K562 (cell line): ENCODE measurements at regions not wholly inside any gene's neighbourhood (a gene's known extent, or its start where the extent isn't known, plus 50 kb on each side); places are given as distances from the start of the nearest gene placed in this dataset.

ENCODE experiments used
- ATAC-seq: fragments of 200-7000 bp; cut with Tn5 transposase; 3 replicates; pipeline ENCODE4 v1.9.1; 2020; ENCODE audit warnings: moderate library complexity
- BruUV-seq: library from RNA; stranded (reverse); fragments of 400-500 nt; replicated peaks from 2 replicates; lab custom pipeline; 2021; lab: Mats Ljungman, UMichigan
- CTCF ChIA-PET: fragments of 300-600 bp; formaldehyde crosslinking; extraction: SDS; loops from one replicate; lab custom pipeline; 2021; ENCODE audit warnings: low intra/inter-chr PET ratio; lab: Yijun Ruan, JAX
- POLR2A ChIA-PET: fragments of 300-600, 350-650 bp; sonication (Branson Sonifier 250); formaldehyde crosslinking; extraction: SDS; loops from one replicate; lab custom pipeline; 2021; ENCODE audit warnings: antibody characterized with exemption, inconsistent platforms; lab: Yijun Ruan, JAX
- DNase-seq, 4 experiments: peaks; one replicate each; pipeline versions ENCODE4 v3.0.0 to v3.0.0-alpha.2; 2011 to 2018; ENCODE audit warnings: low spot score in 3 of 4, mixed read lengths in 3 of 4; ENCODE audit errors: extremely low read depth in 1 of 4
- FAIRE-seq: peaks from 2 replicates; lab custom pipeline; 2011; peaks lifted over from hg19 to GRCh38; lab: Jason Lieb, UNC
- H2AFZ ChIP-seq: 2 replicates; pipeline ENCODE4 v1.6.0; 2011; ENCODE audit warnings: low read depth, low read length, control low read depth, inconsistent platforms
- H3K27ac ChIP-seq: fragments of 200-600 bp; 3 replicates; pipeline ENCODE4 v1.8.0; 2011; ENCODE audit warnings: low read depth, mild to moderate bottlenecking, control low read depth, inconsistent platforms, low read length, moderate library complexity, mixed read lengths; ENCODE audit errors: extremely low read depth
- H3K27me3 ChIP-seq, 2 experiments: fragments of 300-600 bp in 1 of 2; 2 replicates in 1 of 2; 3 replicates in 1 of 2; pipeline versions ENCODE4 v1.6.0 to v1.8.0; 2011; ENCODE audit warnings: inconsistent platforms in 2 of 2, low read length in 2 of 2, mild to moderate bottlenecking in 1 of 2, mixed read lengths in 1 of 2, moderate library complexity in 1 of 2; ENCODE audit not compliant: control insufficient read depth in 2 of 2, insufficient read depth in 2 of 2
- H3K36me3 ChIP-seq: fragments of 300-600 bp; 3 replicates; pipeline ENCODE4 v1.8.0; 2011; ENCODE audit warnings: mild to moderate bottlenecking, low read length, inconsistent platforms; ENCODE audit not compliant: control insufficient read depth, insufficient read depth
- H3K4me1 ChIP-seq, 2 experiments: fragments of 200-600 bp in 1 of 2; replicated peaks in 1 of 2; 2 replicates in 1 of 2; 3 replicates in 1 of 2; pipeline versions ENCODE4 v1.5.1 to v1.8.0; 2011; ENCODE audit warnings: inconsistent platforms in 2 of 2, low read length in 2 of 2, mild to moderate bottlenecking in 1 of 2, mixed read lengths in 1 of 2, moderate library complexity in 1 of 2; ENCODE audit not compliant: control insufficient read depth in 2 of 2, insufficient read depth in 2 of 2
- H3K4me2 ChIP-seq: 2 replicates; pipeline ENCODE4 v1.6.1; 2011; ENCODE audit warnings: low read length, control low read depth, inconsistent platforms, mixed read lengths; ENCODE audit not compliant: insufficient read depth
- H3K4me3 ChIP-seq: fragments of 200-600 bp; sonication (generic), shearing (Covaris generic); 2 replicates; pipeline ENCODE4 v1.5.1; 2016; ENCODE audit warnings: control low read depth, inconsistent platforms
- H3K79me2 ChIP-seq: fragments of 200-600 bp; 3 replicates; pipeline ENCODE4 v1.8.0; 2011; ENCODE audit warnings: low read length, inconsistent platforms; ENCODE audit not compliant: control insufficient read depth, insufficient read depth
- H3K9ac ChIP-seq, 2 experiments: 2 replicates each; pipeline versions ENCODE4 v1.6.0 to v1.6.1; 2011; ENCODE audit warnings: low read depth in 2 of 2, low read length in 2 of 2, control low read depth in 1 of 2, inconsistent platforms in 1 of 2, mild to moderate bottlenecking in 1 of 2, mixed read lengths in 1 of 2; ENCODE audit not compliant: insufficient read depth in 1 of 2
- H3K9me1 ChIP-seq: one replicate; pipeline ENCODE4 v1.6.0; 2011; ENCODE audit warnings: inconsistent platforms, mild to moderate bottlenecking, low read length, moderate library complexity; ENCODE audit not compliant: control insufficient read depth, insufficient read depth
- H3K9me3 ChIP-seq: replicated peaks from 2 replicates; pipeline ENCODE4 v1.5.1; 2011; ENCODE audit warnings: low read depth, low read length, inconsistent platforms; ENCODE audit not compliant: control insufficient read depth, insufficient read depth
- H4K20me1 ChIP-seq: replicated peaks from 2 replicates; pipeline ENCODE4 v1.6.1; 2011; ENCODE audit warnings: low read length, inconsistent platforms, mixed read lengths; ENCODE audit not compliant: control insufficient read depth, insufficient read depth
- FOXK2 ChIP-seq, 2 experiments: fragments of 450-650 bp; IDR thresholded peaks in 1 of 2; conservative IDR thresholded peaks in 1 of 2; 2 replicates each; pipeline ENCODE4 v1.6.1; 2016; ENCODE audit warnings: low read depth in 2 of 2, mild to moderate bottlenecking in 1 of 2
- HDAC8 ChIP-seq: fragments of 450-650 bp; IDR thresholded peaks from 2 replicates; pipeline ENCODE4 v1.6.1; 2016; ENCODE audit warnings: mild to moderate bottlenecking, missing genetic modification characterization, moderate library complexity, missing compliant biosample characterization
- WGBS: fragments of 100-300 bp; shearing (Covaris generic); methylation state at CpG from one replicate; pipeline ENCODE4 v1.1.6; 2016; ENCODE audit warnings: low coverage, mixed read lengths; ENCODE audit not compliant: insufficient coverage; ENCODE audit errors: missing lambda C conversion rate; 5-methylcytosine and 5-hydroxymethylcytosine counted together
- in situ Hi-C: fragments of 300-500 bp; cut with MboI; formaldehyde crosslinking; loops from 4 replicates; pipeline ENCODE4 v1.15.0; 2018; ENCODE audit warnings: inconsistent platforms, mixed read lengths
- intact Hi-C: fragments of 100-400 bp; cut with micrococcal nuclease; formaldehyde crosslinking; loops from 2 replicates; pipeline ENCODE4 v1.14.2; 2022
- TF ChIP-seq, protein P1 (sequence below), 2 experiments: fragments of 450-650 bp; conservative IDR thresholded peaks; 2 replicates each; pipeline ENCODE4 v1.6.1; 2017; ENCODE audit warnings: mild to moderate bottlenecking in 2 of 2, moderate library complexity in 2 of 2
- TF ChIP-seq, protein P2 (sequence below): fragments of 200-400 bp; formaldehyde crosslinking; IDR thresholded peaks from 2 replicates; pipeline ENCODE4 v1.6.1; 2017; ENCODE audit warnings: mild to moderate bottlenecking, low read depth, low read length, moderate library complexity
- TF ChIP-seq, protein P3 (sequence below): fragments of 450-650 bp; formaldehyde crosslinking; IDR thresholded peaks from 2 replicates; pipeline ENCODE4 v1.4.0; 2020; ENCODE audit warnings: mild to moderate bottlenecking, mixed read lengths

DNA sequence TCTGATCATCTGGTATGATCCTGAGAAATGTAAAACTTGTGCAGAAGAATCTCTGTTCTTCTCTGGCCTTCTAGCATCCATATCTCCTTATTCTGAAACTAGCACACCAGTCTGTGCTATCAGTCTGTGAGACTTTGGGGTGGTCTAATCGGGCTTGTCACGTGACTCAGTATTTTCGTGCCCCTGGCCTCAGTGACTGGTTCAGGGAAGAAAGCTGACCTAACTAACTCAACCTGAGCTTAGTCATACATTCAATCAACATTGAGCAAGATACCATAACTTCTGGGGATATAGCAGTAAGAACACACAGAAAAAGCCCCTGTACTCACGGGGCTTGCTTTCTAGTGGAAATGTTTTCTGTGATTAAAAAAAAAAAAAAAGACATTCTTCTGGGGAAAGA, 109.3 kb downstream of the DKK1 start:
- Histone ChIP-seq H3K4me1 (no peaks in the 10 kb centered on the region), H3K4me3 (no peak overlapping the region), H3K4me2 (no peak overlapping the region), H3K9ac (no peak overlapping the region), H3K9me1 (no peaks in the 10 kb centered on the region), H3K9me3 (no peaks in the 10 kb centered on the region; the same call in 1 of the 2 replicates), H4K20me1 (no peaks in the 10 kb centered on the region), H3K27me3 (no peaks in the 10 kb centered on the region), H3K79me2 (no peaks in the 10 kb centered on the region), H3K27ac (no peak overlapping the region), H3K36me3 (no peaks in the 10 kb centered on the region), H2AFZ (no peak overlapping the region)
- CTCF ChIA-PET, result no interaction called here
- intact Hi-C loops (no loop called here), in situ Hi-C loops (no loop called here)
- no peak for ATAC-seq
- no TSS peak for BruUV-seq
- no peak for DNase-seq
- no peak for FAIRE-seq
- POLR2A ChIA-PET, result interaction anchor here (0.6 kb wide), 2 partner anchors 10 to 56 kb away, joined by 3 to 4 read pairs; no protein-coding TSS in a partner anchor
- no peak for TF ChIP-seq HDAC8 (tag)
- no peak for TF ChIP-seq FOXK2 (conservative IDR thresholded peaks at IDR 0.05 in 1 of 2, IDR thresholded peaks at IDR 0.05 in 1 of 2; ENCODE audit: low read depth in 2 of 2)
- TF ChIP-seq, protein P1, sequence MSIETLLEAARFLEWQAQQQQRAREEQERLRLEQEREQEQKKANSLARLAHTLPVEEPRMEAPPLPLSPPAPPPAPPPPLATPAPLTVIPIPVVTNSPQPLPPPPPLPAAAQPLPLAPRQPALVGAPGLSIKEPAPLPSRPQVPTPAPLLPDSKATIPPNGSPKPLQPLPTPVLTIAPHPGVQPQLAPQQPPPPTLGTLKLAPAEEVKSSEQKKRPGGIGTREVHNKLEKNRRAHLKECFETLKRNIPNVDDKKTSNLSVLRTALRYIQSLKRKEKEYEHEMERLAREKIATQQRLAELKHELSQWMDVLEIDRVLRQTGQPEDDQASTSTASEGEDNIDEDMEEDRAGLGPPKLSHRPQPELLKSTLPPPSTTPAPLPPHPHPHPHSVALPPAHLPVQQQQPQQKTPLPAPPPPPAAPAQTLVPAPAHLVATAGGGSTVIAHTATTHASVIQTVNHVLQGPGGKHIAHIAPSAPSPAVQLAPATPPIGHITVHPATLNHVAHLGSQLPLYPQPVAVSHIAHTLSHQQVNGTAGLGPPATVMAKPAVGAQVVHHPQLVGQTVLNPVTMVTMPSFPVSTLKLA (conservative IDR thresholded peaks at IDR 0.05), result no peak
- TF ChIP-seq, protein P2, sequence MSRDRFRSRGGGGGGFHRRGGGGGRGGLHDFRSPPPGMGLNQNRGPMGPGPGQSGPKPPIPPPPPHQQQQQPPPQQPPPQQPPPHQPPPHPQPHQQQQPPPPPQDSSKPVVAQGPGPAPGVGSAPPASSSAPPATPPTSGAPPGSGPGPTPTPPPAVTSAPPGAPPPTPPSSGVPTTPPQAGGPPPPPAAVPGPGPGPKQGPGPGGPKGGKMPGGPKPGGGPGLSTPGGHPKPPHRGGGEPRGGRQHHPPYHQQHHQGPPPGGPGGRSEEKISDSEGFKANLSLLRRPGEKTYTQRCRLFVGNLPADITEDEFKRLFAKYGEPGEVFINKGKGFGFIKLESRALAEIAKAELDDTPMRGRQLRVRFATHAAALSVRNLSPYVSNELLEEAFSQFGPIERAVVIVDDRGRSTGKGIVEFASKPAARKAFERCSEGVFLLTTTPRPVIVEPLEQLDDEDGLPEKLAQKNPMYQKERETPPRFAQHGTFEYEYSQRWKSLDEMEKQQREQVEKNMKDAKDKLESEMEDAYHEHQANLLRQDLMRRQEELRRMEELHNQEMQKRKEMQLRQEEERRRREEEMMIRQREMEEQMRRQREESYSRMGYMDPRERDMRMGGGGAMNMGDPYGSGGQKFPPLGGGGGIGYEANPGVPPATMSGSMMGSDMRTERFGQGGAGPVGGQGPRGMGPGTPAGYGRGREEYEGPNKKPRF, result no peak
- TF ChIP-seq, protein P3, sequence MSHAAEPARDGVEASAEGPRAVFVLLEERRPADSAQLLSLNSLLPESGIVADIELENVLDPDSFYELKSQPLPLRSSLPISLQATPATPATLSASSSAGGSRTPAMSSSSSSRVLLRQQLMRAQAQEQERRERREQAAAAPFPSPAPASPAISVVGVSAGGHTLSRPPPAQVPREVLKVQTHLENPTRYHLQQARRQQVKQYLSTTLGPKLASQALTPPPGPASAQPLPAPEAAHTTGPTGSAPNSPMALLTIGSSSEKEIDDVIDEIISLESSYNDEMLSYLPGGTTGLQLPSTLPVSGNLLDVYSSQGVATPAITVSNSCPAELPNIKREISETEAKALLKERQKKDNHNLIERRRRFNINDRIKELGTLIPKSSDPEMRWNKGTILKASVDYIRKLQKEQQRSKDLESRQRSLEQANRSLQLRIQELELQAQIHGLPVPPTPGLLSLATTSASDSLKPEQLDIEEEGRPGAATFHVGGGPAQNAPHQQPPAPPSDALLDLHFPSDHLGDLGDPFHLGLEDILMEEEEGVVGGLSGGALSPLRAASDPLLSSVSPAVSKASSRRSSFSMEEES (CRISPR knock-in tag), result peak; percentile 87
- TF ChIP-seq, all 486 proteins: peak for 1
- 0% methylated on average over 4 of the region's 4 CpGs for WGBS
